ENCODE measurements at regions not wholly inside any gene's neighbourhood (a gene's known extent, or its start where the extent isn't known, plus 50 kb on each side); places are given as distances from the start of the nearest gene placed in this dataset.

- TF ChIP-seq POLR2AphosphoS5 (IDR thresholded peaks at IDR 0.05) = no peak
- no peak for TF ChIP-seq CTCF (IDR thresholded peaks at IDR 0.05)
These were observed 847.7 kb upstream of the RBFOX1 start for GRCh38 chr16:6484935-6485334.

Measured in breast epithelium (tissue), 3 donors.